Kidney capillary endothelial cell (primary cell): ENCODE measurements at regions not wholly inside any gene's neighbourhood (a gene's known extent, or its start where the extent isn't known, plus 50 kb on each side); places are given as distances from the start of the nearest gene placed in this dataset.
A peak's percentile ranks its signal among the peaks of the same experiment; 100 is the strongest.

Experiments used
- DNase-seq: peaks from one replicate; pipeline ENCODE4 v3.0.0-alpha.2; 2018; ENCODE audit warnings: low spot score

DNA sequence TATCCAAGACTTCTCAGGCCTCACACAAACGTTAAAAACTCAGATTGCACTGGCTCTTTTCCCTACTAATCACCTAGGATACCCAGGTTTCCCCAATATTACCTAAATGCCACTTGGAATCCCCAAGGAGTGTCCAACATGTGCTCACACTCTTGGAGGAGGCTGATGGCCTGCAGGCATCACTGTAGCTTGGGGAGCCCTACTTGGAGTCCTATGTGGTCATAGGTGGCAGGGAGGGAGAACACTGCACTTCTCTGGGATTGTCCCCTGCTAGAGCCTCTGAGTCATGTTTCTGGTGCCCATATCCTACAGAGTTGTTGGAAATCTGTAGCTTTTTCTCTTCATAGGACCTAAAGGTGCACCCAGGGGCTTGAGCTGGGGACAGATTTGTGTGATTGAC, 433.7 kb downstream of the ARHGEF28 start:
- no peak for DNase-seq

DNA sequence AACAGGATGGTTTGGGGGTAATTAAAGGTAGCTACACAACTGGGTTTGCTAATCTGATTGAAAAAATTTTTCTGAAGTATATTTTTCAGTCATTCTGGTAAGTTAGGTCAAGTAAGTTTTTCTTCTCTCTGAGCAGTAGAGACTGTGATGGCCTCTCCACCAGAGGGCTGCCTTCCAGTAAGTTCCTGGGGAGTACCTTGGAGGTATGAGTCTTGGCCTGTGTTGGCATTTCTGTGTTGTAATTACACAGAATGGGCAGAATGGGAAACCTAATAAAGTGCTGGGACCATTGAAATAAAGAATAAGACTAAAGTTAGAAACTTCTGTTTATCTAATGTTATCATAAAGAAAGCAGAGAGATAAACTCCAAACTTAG, 430.8 kb downstream of the ARHGEF28 start:
- DNase-seq = no peak

DNA sequence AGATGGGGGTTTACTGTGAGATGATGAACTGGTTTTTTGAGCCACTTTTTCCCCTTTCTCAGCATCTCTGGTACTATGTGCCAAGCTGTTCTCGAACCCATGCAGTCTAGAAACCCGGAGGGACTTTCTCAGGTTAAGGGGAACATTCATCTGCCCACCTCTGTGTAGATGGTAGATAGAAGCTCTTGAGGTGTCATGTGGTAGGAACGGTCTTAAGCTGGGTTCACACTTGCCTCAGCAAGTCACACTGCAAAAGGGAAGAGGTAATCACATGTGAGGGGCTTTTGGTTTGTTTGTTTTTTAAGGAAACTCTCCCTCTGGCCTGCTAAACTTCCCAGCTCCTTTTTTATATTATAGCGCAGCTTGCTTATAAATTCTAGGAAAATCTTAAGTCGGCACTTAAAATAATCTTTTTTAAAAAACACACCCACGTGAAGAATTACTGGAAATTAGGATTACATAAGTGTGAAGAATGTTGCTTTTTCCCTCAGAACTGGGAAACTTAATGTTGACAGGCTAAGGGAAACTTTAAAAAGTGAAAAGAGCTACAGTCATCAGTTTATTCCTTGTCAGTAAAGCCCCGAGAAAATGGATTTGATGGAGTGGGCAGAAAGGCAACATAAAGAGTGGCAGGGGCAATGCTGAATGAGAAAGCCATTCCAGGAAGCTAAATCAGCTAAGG, 430.3 kb downstream of the ARHGEF28 start:
- DNase-seq = no peak

DNA sequence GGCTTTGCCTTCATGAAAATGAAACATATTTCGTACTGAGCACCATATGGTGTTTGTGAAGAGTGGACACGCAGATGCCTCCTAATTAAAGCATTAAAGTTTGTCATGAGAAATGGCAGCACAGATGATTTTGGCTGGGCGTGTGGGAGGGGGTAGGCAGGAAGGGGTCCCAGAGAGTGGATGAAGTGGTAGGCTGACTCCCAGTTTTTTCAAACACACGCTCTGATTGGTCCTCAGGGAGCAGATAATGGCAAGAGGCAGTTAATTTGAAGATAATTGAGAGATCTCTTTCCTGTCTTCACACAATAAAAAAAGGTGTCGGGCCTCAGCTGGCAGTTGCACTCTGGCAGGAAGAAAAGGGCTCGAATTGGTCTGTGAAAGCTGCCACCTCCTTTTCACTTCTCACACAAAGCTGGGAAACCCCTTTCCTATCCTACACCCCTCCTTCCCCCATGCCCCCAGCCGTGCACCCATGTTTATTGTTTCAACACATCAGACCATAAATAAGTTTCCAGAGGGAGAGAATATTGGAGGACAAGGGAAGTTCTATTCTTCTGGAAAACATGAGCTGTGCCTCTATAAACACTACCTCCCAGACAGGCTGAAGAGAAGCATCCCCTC, 429.6 kb downstream of the ARHGEF28 start:
- no peak for DNase-seq

DNA sequence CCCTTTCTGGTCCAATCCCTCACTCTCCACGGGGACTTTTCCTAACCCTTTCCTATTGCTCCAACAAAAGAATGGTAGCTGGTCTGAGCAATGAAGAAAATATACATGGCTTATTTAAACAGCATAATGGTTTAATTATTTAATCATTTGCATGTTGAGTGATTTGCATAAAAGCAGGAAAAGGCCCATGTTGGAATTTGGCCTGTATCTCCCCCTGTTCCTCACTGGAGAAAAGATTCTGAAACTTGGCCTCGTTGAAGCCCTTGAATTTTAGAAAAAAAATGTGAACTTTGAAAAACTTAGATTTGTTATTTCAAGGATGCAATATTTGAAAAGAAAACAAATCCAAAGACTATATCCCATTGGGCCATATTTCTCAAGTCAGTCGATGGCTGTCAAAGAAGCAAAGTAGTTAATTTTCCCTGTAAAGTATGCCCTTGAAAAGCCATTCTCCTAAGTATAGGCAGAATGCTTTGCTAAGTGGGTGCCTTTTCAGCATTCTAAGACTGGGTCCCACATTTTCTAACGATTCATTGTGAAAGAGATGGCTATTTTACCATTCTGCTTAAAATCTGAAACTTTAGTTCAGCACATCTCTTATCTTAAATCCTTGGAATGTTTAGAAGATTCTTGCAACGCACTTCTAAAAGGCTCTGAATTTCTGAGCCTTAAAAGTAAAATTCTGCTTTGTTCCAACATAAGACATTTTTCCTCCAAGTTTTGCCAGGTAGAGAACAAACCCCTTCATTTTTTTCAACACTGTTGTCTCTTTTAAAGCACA, 428.8 kb downstream of the ARHGEF28 start:
- no peak for DNase-seq

DNA sequence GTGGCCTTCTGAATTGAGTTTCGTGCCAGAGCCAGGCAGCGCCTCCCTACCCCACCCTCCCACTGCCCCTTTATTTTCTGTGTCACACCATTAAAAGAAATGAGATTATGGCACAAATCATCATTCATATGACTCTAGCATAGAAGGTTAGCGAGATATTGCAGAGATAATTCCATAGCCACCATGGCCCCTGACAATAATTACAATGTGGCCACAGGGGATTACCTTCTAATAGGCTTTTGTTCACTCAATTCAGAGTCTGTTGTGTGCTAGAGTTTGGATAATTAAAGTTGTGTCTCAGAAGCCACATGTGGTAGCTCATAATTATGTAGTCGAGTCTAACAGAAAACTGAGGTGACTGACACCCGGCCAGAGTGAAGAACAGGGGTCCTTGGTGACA, 428.1 kb downstream of the ARHGEF28 start:
- no peak for DNase-seq

DNA sequence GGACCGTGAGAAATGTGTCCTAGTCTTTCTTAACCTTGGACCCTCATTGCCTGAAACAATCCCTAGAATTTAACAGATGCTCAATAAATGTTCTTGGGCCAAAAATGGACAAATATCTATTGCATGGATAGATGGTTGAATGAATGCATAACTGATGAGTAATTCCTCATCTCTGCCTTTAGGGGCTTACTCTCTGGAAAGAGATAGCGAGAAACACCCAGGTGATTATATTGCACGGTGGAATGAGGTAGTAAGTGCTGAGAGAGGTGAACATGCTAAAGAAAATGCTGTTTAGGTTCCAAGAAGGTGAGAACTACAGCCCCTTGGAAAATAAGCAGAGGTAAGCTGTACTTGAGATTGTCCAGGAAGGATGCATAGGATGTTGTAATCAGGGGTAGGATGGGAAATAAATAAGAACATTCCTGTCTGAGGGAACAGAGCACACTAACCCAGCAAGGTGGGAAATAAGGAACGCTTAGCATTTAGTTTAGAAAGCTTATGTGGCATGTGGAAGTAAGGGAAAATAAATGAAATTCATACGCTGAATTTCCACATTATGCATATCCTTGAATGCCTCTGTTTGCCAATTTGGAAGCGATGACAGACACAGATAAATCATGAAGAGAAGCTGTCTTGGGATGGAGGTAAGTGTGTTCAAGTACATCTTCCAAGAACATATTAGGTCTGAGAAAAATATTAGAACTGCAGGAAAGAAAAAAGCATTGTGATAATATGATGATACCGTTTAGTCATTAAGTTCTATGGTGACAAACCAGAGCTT, 426.6 kb downstream of the ARHGEF28 start:
- no peak for DNase-seq

DNA sequence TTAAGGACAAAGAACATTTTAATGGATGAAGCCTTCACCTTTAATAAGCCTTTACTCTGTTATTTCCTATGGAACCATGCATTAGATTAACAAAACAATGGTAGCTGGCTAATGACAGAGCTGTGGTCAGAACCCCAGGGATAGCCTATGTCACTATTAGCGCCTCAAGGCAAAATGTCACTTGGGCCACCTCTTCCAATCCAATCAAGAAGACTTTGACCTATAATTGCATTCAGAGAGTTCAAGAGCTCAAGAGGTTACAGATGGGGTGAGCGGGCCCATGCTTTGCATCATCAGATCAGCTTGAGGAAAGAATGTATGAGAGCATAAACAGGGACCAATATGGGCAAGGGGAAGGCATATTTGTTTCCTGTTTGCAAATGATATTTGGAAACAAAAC, 425.1 kb downstream of the ARHGEF28 start:
- DNase-seq = no peak

DNA sequence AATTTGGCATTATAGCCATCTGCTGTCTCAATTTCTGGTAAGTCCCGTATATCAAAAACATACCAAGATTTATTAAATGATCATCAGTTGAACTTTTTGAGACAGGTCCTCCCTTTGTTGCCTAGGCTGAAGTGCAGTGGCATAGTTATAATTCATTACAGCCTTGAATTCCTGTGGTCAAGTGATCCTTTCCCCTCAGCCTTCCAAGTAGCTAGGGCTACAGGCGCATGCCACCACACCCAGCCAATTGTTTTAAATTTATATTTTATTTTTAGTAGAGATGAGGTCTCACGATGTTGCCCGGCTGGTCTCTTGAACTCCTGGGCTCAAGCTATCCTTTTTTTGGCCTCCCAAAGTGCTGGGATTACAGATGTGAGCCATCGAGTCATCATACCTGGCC, 418.9 kb downstream of the ARHGEF28 start:
- no peak for DNase-seq

DNA sequence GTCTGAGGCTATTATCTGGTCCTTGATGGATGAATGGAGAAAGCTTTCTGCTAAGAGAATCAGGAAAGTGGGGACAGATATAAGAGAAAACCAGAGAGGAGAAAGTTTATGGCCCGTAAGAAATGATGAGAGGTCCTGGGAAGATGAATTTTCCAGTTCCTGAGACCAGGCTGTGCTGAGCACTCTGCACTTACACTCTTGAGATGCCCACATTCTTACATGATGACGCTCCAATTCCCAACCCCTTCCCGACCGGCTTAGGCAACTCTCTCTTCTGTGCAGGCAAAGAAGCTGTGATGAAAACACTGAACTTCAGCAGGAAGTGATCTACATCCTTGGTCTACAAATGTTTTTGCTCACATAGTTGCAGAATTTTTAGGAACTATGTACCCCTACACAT, 417.0 kb downstream of the ARHGEF28 start:
- DNase-seq = no peak

DNA sequence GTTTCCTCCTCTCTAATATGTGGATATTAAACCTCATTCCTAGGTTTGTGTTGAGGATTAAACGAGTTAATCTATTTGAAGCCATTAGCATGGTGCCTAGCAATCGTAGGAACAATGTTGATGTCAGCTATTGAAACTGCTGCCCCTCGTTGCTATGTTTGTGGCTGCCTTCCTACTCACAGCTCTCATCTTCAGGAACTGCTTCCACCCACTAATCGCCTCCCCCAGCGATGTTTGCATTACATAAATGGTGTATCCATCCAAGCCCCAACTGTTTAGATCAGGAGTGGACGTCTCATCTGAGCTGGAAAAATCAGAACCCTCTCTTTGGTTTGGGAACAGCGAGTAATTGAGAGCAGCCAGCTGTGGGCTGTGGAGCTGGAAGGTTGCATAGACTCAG, 416.6 kb downstream of the ARHGEF28 start:
- no peak for DNase-seq

DNA sequence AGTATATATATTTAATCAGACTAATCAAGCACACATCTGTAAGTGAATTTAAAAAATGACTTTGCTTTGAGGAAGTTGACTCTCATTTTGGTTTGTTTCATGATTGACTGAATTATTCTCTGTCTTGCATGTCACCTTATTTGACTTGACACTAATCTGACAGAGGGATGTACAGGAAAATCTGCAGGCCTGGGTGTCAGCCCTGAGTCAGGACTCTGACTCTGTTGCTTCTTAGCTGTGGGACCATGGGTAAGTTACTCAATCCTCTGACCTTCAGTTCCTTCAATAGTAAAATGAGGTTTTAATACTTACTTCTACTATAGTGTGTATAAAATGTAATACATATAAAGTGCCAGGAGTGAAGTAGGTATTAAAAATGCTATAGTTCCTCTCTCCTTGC, 415.9 kb downstream of the ARHGEF28 start:
- DNase-seq = no peak

DNA sequence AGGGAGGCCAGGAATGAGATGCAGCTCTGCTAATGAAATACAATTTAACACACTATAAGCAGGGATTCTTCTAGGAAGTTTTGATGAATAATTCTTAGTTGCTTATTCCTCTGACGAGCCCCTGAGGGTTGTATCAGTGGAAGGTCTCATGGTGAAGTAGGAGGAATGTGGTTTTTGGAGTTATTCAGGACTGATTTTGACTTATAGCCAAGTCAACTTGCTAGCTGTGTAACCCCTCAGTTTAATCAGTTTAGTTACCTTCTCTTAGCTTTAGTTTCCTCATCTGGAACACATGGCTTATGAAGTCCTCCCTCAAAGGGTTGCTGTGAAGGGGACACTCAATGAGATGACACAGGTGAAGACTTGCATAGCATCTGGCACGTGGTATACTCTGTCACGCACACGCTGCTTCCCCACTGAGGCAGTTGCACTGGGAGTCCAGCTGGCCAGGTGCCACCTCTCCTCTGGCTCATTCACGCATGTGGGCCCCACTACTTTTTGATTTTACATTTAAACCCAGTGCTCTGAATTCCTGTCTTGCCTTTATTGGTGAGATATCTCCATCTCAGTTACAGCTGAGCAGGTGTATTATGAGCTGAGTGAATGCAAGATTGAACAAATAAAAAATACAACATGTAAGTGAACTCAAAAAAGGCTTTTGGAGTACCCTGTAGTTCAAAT, 415.0 kb downstream of the ARHGEF28 start:
- DNase-seq = no peak

DNA sequence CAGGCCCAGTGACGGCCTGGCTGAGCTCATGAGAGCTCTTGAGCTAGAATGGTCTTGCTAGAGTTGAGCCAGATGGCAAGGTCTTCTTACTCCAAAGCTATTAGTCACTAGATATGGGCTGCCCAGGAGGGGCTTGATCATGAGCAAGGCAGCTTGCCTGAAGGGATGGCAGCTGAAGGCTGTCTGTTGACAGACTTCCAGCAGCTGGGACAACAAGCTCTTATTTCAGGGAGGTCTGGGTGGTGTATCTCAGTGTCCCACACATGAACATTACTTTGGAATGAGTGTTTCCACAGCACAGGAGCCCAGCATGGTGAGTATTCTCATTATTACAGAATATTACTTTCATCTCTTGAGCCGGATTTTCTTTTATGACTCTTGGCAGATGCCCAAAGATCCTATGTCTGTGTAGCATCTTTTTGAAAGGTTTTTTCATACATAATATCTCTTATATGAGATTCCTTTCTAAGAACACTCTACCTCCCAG, 414.1 kb downstream of the ARHGEF28 start:
- no peak for DNase-seq

DNA sequence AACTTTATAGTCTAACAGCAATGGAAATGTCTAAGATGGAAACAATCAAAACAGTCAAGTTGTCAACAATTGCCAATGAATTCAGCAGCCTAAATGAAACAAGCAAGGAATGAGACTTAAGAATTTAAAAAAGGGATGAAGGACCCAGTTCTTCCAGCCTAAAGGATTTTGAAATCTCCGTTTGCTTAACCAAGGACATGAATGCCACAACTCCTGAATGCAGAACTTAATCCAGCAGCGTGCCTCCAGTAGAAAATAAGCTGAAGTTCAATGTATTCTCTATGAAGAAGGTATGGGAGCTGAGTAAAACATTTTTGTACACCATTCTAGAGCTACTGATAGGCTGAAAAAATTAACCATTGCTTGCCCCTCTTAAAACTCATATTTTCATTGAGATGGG, 411.3 kb downstream of the ARHGEF28 start:
- no peak for DNase-seq

DNA sequence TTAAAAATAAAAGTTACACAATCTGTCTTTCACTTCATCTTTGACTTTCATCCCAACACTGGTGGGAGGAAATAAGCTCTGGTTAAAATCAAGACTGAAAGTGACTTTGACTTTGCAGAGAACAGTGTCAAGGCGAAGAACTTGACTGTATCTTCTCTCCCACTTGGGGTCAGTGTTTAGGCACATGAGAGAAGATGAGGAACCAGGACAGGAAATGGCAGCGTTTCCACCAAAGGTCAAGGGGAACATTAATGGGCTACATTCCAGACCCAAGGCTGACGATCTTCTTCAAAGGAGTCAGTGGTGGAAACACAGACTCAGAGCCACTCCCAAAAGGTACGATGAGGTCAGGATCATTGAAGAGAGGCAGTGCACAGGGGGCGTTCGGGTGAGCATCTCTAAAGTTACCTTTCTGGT, 409.5 kb downstream of the ARHGEF28 start:
- DNase-seq = peak; percentile 66

DNA sequence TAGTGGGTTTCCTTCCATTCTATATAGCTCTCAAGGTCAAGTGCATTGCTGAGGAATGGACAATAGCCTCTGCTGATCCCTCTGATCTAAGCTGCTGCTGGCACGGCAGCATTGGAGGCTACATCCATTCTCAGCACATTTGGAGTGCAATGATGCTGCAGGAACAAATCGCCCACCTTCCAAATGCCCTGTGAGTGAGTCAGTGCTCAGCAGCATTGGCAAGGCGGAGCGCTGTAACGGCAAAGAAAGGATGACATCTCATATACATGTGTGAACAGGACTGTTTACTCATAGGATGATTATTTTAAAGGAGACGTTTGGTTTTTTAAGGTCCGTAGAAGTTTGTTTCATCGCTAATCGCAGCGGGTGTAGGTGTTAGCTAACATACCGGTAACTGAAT, 408.7 kb downstream of the ARHGEF28 start:
- no peak for DNase-seq

DNA sequence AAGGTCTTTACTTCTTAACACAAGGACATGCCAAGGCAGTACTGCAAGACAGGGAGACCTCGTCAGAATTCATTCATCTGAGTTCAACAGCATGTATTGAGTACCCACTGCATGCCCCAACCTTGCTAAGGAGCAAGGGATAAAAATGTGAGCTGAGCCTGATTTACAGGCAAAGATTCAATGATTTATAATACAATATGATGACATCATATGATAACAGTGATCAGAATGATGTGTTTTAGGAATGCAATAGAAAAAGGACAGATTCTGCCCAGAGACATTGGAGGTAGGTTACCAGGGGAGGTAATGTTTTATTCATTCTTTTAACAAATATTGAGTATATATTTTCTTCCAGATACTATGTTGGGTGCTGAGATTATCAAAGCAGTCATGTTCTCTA, 406.6 kb downstream of the ARHGEF28 start:
- no peak for DNase-seq

DNA sequence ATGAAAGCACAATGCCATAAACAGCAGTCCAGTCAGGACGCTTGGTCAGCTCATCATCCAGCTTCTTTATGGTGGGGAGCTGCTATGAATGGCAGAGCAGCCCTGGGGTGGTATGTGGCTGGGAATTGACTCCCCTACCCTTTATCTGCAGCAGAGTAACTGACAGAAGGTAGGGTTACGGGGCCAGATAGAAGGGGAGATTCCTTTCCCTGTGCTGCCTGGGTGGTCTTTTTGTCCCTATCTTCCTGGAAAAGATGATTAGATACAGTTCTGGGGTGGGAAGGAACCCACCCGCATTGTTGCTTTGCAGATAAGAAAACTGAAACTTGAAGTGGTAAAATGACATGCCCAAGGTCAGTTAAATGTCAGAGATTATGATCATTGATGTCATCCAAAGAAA, 405.5 kb downstream of the ARHGEF28 start:
- DNase-seq = no peak

DNA sequence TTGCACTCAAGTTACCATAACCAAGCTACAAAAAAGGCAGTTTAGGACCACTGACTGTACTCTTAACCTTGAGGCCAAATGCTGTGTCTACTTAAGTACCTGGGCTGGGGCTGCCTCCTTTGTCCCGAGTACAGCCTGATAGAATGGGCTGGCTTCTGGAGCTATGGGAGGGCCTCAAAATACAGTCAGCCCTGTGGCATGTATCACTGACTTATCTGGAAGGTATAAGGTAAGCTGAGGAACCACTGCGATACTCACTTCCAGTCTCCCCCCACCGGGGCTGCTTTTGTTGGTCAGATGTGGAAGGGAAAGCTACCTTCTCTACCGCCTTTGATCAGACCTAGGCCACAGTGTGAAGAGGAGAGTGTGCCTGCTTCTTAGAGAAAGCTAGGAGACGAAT, 404.8 kb downstream of the ARHGEF28 start:
- no peak for DNase-seq

DNA sequence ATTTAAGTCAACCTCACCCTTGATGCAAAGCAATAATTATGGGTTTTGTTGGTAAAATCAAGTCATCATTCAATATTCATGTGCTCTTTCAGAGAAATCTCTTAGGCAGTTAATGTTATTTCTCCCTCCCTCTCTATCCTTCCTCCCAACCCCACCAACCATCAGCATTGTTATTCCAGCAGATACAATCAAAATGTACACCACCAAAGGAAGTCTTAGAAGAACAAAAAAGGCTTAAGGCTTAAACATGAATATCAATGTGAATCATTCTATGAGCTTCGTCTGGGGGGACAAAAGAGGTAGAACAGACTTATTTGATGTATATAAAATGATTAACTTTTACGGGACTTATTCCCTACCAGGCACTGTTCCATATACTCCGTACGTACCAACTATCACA, 404.4 kb downstream of the ARHGEF28 start:
- DNase-seq = no peak

DNA sequence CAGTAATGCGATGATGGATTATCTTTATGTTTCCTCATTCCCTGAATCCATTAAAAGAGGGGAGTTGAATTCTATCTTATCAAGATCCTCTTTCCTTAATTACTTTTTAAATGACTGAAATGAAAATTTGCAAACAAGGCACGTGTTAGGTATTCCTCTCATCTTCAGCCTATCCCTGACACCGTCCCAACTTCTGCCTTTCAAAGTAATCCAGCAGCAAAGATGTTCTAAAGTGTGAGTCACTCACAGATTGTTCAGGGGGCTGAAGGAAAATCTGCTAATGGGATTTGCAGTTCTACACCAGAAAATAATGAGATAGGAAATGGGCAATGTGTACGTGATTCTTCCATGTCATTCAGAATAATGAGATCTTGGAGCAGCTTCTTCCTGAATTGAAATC, 403.0 kb downstream of the ARHGEF28 start:
- DNase-seq = no peak
